HEK293 (cell line): ENCODE measurements at regions not wholly inside any gene's neighbourhood (a gene's known extent, or its start where the extent isn't known, plus 50 kb on each side); places are given as distances from the start of the nearest gene placed in this dataset.
"Not testable (repeated sequence)": the region's sequence is repeated elsewhere in the genome, so short reads cannot be mapped to it uniquely, and the experiment has no call there.

Source experiments
- CTCF ChIA-PET: fragments of 350-600 bp; formaldehyde crosslinking; extraction: SDS; loops from one replicate; lab custom pipeline; 2021; ENCODE audit warnings: antibody characterized with exemption; lab: Yijun Ruan, JAX
- POLR2A ChIA-PET: fragments of 300-600 bp; formaldehyde crosslinking; extraction: SDS; loops from one replicate; lab custom pipeline; 2020; ENCODE audit warnings: antibody characterized with exemption, inconsistent platforms; lab: Yijun Ruan, JAX
- H3K27ac ChIP-seq: fragments of 200-500 bp; sonication (Bioruptor generic); 2 replicates; pipeline ENCODE4 v1.5.1; 2014; ENCODE audit warnings: low read depth, low read length, control low read depth, inconsistent platforms; ENCODE audit errors: extremely low read depth
- H3K36me3 ChIP-seq, 2 experiments: fragments of 200-500 bp in 1 of 2; sonication (Bioruptor generic) in 1 of 2; 1 replicate in 1 of 2; 2 replicates in 1 of 2; pipeline ENCODE4 v1.5.1; 2014 to 2017; ENCODE audit warnings: inconsistent platforms in 2 of 2, low read length in 2 of 2; ENCODE audit not compliant: control insufficient read depth in 2 of 2, insufficient read depth in 1 of 2
- H3K4me1 ChIP-seq: fragments of 200-500 bp; sonication (Bioruptor generic); 2 replicates; pipeline ENCODE4 v1.5.1; 2014; ENCODE audit warnings: mild to moderate bottlenecking, low read length, inconsistent platforms; ENCODE audit not compliant: control insufficient read depth, insufficient read depth
- H3K4me3 ChIP-seq: 2 replicates; pipeline ENCODE4 v1.5.1; 2011; ENCODE audit warnings: low read depth, mild to moderate bottlenecking, control low read depth, low read length, moderate library complexity
- H3K9me3 ChIP-seq: fragments of 200-500 bp; sonication (Bioruptor generic); 2 replicates; pipeline ENCODE4 v1.5.1; 2014; ENCODE audit warnings: low read depth, low read length, inconsistent platforms; ENCODE audit not compliant: control insufficient read depth, insufficient read depth
- AEBP2 ChIP-seq: fragments of 450-650 bp; formaldehyde crosslinking; IDR thresholded peaks from 2 replicates; pipeline ENCODE4 v1.5.1; 2016; ENCODE audit warnings: missing biosample characterization, missing genetic modification characterization, borderline replicate concordance
- PRDM10 ChIP-seq: fragments of 450-650 bp; formaldehyde crosslinking; IDR thresholded peaks from 2 replicates; pipeline ENCODE4 v1.5.1; 2016; ENCODE audit warnings: missing biosample characterization, missing genetic modification characterization
- SP3 ChIP-seq: fragments of 450-650 bp; formaldehyde crosslinking; IDR thresholded peaks from 2 replicates; pipeline ENCODE4 v1.5.1; 2016; ENCODE audit warnings: missing biosample characterization, missing genetic modification characterization
- ZFHX2 ChIP-seq: fragments of 450-650 bp; formaldehyde crosslinking; conservative IDR thresholded peaks from 2 replicates; pipeline ENCODE4 v1.5.1; 2016; ENCODE audit warnings: missing biosample characterization, missing genetic modification characterization
- ZNF292 ChIP-seq: fragments of 450-650 bp; formaldehyde crosslinking; IDR thresholded peaks from 2 replicates; pipeline ENCODE4 v1.5.1; 2016; ENCODE audit warnings: low read depth, missing biosample characterization, missing genetic modification characterization, borderline replicate concordance
- ZNF558 ChIP-seq: fragments of 450-650 bp; formaldehyde crosslinking; IDR thresholded peaks from 2 replicates; pipeline ENCODE4 v1.5.1; 2016; ENCODE audit warnings: missing biosample characterization, missing genetic modification characterization

- H3K9me3 ChIP-seq, POLR2A ChIA-PET, H3K4me3 ChIP-seq, CTCF ChIA-PET, H3K4me1 ChIP-seq, H3K36me3 ChIP-seq, H3K27ac ChIP-seq: not testable (repeated sequence)
Observed at GRCh38 chr12:9543341-9543740, 64.4 kb downstream of the KLRB1 start.

GRCh38 chr12:9542827-9543226 lies 64.9 kb downstream of the KLRB1 start:
- H3K9me3 ChIP-seq, H3K4me1 ChIP-seq, CTCF ChIA-PET, H3K27ac ChIP-seq, H3K36me3 ChIP-seq, POLR2A ChIA-PET, H3K4me3 ChIP-seq: not testable (repeated sequence)

- not testable (repeated sequence) for H3K27ac ChIP-seq
Observed at GRCh38 chr12:9515925-9516324, 91.8 kb downstream of the KLRB1 start.

GRCh38 chr12:9512695-9513094 lies 95.0 kb downstream of the KLRB1 start:
- H3K36me3 ChIP-seq, H3K9me3 ChIP-seq, H3K27ac ChIP-seq, H3K4me1 ChIP-seq, CTCF ChIA-PET, H3K4me3 ChIP-seq, POLR2A ChIA-PET: not testable (repeated sequence)

More at GRCh38 chr12:9515925-9516324, 91.8 kb downstream of the KLRB1 start:
- H3K4me3 ChIP-seq, H3K36me3 ChIP-seq, POLR2A ChIA-PET, H3K9me3 ChIP-seq, H3K4me1 ChIP-seq: not testable (repeated sequence)
- CTCF ChIA-PET, result interaction anchor here (0.6 kb wide), 1 partner anchor 64 kb away, joined by 3 read pairs; no protein-coding TSS in a partner anchor

GRCh38 chr12:9510392-9511011 lies 97.2 kb downstream of the KLRB1 start:
- H3K36me3 ChIP-seq, H3K27ac ChIP-seq, POLR2A ChIA-PET, H3K4me1 ChIP-seq, H3K4me3 ChIP-seq, CTCF ChIA-PET, H3K9me3 ChIP-seq: not testable (repeated sequence)

- CTCF ChIA-PET, result no interaction called here
- POLR2A ChIA-PET, result no interaction called here
- Histone ChIP-seq H3K27ac (no peak overlapping the region), H3K4me1 (no peaks in the 10 kb centered on the region), H3K36me3 (no peaks in the 10 kb centered on the region), H3K4me3 (no peak overlapping the region), H3K9me3 (no peaks in the 10 kb centered on the region)
- TF ChIP-seq ZNF292 (tag by site-specific recombination) (no peak), ZFHX2 (no peak), ZNF558 (tag by site-specific recombination) (no peak), AEBP2 (tag by site-specific recombination) (no peak), SP3 (tag by site-specific recombination) (no peak), PRDM10 (tag by site-specific recombination) (no peak)
Observed at GRCh38 chr12:9509464-9510161, 98.1 kb downstream of the KLRB1 start.
